ENCODE measurements at regions not wholly inside any gene's neighbourhood (a gene's known extent, or its start where the extent isn't known, plus 50 kb on each side); places are given as distances from the start of the nearest gene placed in this dataset.

- no peak for TF ChIP-seq CTCF (conservative IDR thresholded peaks at IDR 0.05)
- no peak for TF ChIP-seq EZH2 (IDR thresholded peaks at IDR 0.05; ENCODE audit: low read depth)
These were observed 74.1 kb upstream of the SYN2 start for GRCh38 chr3:11930084-11930483.

All from PC-9 (cell line).